ENCODE measurements at regions not wholly inside any gene's neighbourhood (a gene's known extent, or its start where the extent isn't known, plus 50 kb on each side); places are given as distances from the start of the nearest gene placed in this dataset.

GRCh38 chr5:17831279-17831678, 197.0 kb downstream of the TAF11L14 start:
- TF ChIP-seq POLR2A (IDR thresholded peaks at IDR 0.05) (no peak), CTCF (IDR thresholded peaks at IDR 0.05) (no peak)
- Histone ChIP-seq H3K27ac (no peak overlapping the region), H3K27me3 (no peaks in the 10 kb centered on the region), H3K4me3 (no peak overlapping the region), H3K9me3 (replicated peaks in 1 of 3) (no peaks in the 10 kb centered on the region), H3K4me1 (replicated peaks in 1 of 2) (no peaks in the 10 kb centered on the region), H3K36me3 (replicated peaks in 1 of 2) (no peaks in the 10 kb centered on the region)
- DNase-seq, result no peak
- WGBS, 4 donors, result 54 to 87% (median 63%) methylated on average over 1 of the region's 1 CpG
- intact Hi-C loops (cut with DNase I), result no loop called here

- Histone ChIP-seq H3K9me3 (replicated peaks in 1 of 3) (no peaks in the 10 kb centered on the region), H3K27me3 (no peaks in the 10 kb centered on the region), H3K4me1 (replicated peaks in 1 of 2) (no peaks in the 10 kb centered on the region), H3K27ac (no peak overlapping the region), H3K4me3 (no peak overlapping the region), H3K36me3 (replicated peaks in 1 of 2) (no peaks in the 10 kb centered on the region)
- intact Hi-C loops (cut with DNase I), result no loop called here
- TF ChIP-seq POLR2A (IDR thresholded peaks at IDR 0.05), result no peak
- no peak for TF ChIP-seq CTCF (IDR thresholded peaks at IDR 0.05)
- no peak for DNase-seq
- 65 to 81% (median 74%) methylated on average over 5 of the region's 5 CpGs for WGBS, 4 donors
Observed at GRCh38 chr5:17832949-17833745, 198.9 kb downstream of the TAF11L14 start.

GRCh38 chr5:17837757-17838156, 203.5 kb downstream of the TAF11L14 start:
- TF ChIP-seq POLR2A (IDR thresholded peaks at IDR 0.05), result no peak
- no peak for TF ChIP-seq CTCF (IDR thresholded peaks at IDR 0.05)
- intact Hi-C loops (cut with DNase I), result no loop called here
- no peaks in the 10 kb centered on the region for H3K27me3 ChIP-seq
- no peak for DNase-seq
- 88 to 92% (median 89%) methylated on average over 2 of the region's 2 CpGs for WGBS, 4 donors
- H3K4me1 ChIP-seq (replicated peaks in 1 of 2), result no peaks in the 10 kb centered on the region
- H3K9me3 ChIP-seq (replicated peaks in 1 of 3), result no peaks in the 10 kb centered on the region
- H3K36me3 ChIP-seq (replicated peaks in 1 of 2), result no peaks in the 10 kb centered on the region
- no peak overlapping the region for H3K4me3 ChIP-seq
- H3K27ac ChIP-seq, result no peak overlapping the region

- TF ChIP-seq CTCF (IDR thresholded peaks at IDR 0.05), result no peak
- TF ChIP-seq POLR2A (IDR thresholded peaks at IDR 0.05), result no peak
- Histone ChIP-seq H3K4me1 (replicated peaks in 1 of 2) (no peaks in the 10 kb centered on the region), H3K9me3 (replicated peaks in 1 of 3) (no peaks in the 10 kb centered on the region), H3K27me3 (no peaks in the 10 kb centered on the region), H3K4me3 (no peak overlapping the region), H3K27ac (no peak overlapping the region), H3K36me3 (replicated peaks in 1 of 2) (no peaks in the 10 kb centered on the region)
- intact Hi-C loops (cut with DNase I), result no loop called here
- WGBS, 4 donors, result 44 to 52% (median 47%) methylated on average over 3 of the region's 3 CpGs
- DNase-seq, result no peak
Observed at GRCh38 chr5:17838469-17838868, 204.2 kb downstream of the TAF11L14 start.

Data from adrenal gland (tissue), 9 donors.